Left kidney (tissue), 1 donor: ENCODE measurements at regions not wholly inside any gene's neighbourhood (a gene's known extent, or its start where the extent isn't known, plus 50 kb on each side); places are given as distances from the start of the nearest gene placed in this dataset.
A peak's percentile ranks its signal among the peaks of the same experiment; 100 is the strongest.
"Not testable (repeated sequence)": the region's sequence is repeated elsewhere in the genome, so short reads cannot be mapped to it uniquely, and the experiment has no call there.

Experiments used
- DNase-seq: peaks from one replicate; pipeline ENCODE4 v3.0.0-alpha.2; 2013

DNA sequence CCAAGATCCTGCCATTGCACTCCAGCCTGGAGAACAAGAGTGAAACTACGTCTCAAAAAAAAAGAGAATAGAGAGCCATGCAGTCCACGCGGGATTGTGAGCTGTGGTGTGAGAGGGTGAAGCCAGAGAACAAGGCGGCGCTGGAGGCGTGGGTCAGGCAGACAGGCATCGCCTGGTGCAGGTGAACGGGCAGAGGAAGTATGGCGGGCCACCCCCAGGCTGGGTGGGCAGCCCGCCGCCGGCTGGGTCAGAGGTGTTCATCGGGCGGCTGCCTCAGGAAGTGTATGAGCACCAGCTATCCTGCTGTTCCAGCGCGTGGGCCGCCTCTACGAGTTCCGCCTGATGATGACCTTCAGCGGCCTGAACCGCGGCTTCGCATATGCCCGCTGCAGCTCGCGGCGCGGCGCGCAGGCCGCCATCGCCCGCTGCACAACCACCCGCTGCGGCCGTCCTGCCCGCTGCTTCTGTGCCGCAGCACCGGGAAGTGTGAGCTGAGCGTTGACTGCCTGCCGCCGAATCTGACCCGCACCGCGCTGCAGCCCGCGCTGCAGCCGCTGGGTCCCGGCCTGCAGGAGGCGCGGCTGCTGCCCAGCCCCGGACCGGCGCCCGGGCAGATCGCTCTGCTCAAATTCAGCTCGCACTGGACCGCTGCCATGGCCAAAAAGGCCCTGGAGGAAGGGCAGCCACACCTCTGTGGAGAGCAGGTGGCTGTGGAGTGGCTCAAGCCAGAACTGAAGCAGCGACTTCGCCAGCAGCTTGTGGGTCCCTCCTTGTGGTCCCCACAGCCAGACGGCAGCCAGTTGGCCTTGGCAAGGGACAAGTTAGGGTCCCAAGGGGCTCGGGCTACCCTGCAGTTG lies 95.5 kb upstream of the PLEKHM1 start:
- not testable (repeated sequence) for DNase-seq

DNA sequence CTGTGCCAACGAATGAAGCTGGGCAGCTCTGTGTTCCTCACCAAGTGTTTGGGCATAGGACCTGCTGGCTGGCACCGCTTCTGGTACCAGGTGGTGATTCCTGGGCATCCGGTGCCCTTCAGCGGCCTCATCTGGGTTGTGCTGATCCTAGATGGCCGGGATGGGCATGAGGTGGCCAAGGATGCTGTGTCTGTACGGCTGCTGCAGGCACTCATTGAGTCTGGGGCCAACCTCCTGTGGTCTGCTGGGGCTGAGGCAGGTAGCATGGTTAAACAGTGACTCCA lies 96.1 kb upstream of the PLEKHM1 start:
- DNase-seq = not testable (repeated sequence)

DNA sequence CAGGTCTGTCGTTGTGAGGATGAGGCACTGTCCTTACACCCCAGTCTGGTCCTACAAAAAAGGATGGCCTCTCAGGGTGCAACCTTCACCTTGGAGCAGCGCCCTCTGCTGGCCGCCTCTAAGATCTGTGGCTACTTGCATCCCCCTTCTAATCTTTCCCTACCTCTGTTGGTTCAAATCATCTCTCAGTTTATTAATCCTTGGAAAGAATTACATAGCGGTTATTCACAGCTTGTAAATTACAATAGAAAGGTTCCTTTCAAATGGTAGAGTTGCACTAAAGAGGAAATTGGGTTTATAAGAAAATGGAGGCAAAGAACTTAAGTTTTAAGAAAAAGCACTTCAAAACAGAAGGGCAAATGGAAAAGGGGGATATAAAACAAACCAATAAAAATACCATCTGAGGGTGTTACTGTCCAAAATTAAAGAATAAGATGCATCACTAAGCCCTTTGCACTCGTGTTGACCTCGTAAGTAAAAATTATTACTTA lies 102.0 kb upstream of the PLEKHM1 start:
- DNase-seq = not testable (repeated sequence)

DNA sequence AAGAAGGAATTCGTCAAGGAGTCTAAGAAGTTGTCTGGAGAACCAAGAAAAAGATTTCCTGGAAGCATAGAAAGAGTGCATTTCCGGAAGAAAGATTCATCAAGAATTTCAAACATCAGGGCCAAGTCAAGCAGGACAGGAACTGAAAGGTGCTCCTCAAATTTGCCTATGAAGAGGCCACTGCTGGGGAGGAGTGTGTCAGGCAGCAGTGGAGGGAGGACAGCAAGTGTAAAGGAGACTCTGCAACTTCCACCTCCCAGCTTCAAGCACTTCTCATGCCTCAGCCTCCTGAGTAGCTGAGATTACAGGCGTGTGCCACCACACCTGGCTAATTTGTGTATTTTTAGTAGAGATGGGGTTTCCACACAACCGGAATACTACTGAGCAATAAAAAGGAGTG lies 105.8 kb upstream of the PLEKHM1 start:
- DNase-seq = not testable (repeated sequence)

DNA sequence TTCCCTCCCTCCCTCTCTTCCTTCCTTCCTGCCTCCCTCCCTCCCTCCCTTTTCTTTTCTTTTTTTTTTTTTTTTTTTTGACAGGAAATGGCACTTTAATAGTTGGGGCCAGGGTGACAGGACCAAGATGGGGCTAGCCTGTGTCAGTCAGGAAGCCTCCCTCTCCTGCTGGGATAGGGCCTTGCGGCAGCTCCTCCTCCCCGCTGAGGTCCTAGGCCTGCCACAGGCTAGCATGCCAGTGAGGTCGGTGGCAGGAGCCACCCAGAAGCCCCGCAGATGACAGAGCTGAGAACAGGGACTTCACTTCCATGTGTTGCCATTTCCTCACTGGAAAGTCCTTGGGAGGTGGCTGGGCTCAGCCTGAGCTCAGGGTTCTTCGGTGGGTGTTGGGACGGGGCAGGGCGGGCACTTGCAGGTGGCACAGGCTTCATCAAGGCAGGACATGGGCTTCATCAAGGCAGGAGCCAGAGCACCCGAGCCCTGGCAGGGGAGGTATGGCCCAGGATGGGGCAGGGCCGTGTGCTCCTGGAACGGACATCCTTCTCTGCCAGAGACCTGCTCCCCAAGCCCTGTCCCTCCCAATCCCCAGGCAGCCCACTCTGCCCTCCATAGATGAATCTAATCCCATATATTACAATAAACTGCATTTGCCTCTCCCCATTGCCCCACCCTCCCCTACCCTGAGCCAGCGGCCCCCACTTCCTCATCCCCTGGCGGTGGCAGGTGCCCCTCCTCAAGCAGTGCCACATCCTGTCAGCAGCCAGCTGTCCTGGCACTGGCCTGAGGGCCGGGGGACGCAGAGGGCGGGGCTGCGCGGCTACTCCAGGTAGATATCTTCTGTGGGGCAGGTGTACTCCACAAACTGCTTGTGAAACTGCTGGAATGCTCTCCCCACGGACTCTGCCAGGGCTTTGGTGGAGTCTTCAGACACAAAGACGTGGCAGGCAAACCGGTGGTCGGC lies 109.8 kb upstream of the PLEKHM1 start:
- not testable (repeated sequence) for DNase-seq

DNA sequence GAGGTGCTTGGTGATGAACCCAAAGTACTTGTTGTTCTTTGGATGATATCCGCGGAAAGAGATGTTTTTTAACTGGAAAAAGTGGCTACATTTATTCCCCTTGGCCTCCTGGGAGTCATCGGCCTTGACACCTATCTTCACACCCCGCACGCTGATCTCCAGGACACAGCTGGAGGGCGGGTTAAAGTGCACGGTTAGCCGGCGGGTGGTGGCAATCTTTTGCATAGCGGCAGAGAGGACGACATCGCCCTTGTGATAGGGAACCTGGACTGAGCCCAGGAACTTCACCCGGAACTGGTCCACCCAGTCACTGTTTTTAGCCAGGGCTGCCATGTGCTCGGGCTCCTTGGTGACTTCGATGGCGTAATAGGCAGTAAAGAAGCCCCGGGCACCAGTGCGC lies 110.5 kb upstream of the PLEKHM1 start:
- not testable (repeated sequence) for DNase-seq

DNA sequence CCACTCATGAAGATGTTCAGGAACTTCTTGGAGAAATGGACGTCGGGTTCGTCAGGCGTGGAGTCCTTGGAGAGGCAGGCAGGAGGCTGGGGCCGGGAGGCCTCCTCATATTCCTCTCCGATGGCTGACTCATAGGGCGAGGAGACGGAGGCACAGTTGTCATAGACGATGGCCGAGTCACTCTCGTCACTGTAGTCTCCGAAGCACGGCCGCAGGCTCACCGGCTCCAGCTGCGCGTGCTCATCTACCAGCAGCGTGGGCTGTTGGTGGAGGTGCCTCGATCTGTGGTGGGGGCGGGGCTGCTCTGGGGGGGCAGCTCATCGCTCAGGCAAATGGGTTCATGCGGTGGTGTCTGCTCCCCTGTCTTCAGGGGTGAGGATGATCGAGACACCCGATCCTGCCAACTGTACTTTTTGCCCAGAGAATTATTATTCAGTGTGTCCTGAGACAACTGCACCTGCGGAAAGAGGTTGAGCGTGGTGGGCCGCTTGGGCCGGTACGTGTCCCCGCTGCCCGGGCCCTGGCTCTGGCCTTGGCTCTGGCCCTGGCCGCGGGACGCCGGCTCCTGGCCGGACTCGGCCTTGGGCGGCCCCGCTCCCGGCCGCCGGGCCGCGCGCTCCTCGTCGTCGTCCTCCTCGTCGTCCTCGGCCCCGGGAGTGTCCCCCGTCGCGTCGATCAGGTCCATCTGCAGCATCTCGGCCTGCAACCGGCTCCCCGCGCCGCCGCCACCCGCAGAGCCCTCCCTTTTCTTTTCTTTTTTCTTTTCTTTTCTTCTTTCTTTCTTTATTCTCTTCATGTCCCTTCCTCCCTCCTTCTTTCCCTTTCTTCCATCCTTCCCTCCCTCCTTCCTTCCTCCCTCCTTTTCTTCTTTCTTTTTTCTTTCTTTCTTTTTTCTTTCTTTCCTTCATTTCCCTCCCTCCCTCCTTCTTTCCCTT lies 111.4 kb upstream of the PLEKHM1 start:
- DNase-seq = not testable (repeated sequence)

DNA sequence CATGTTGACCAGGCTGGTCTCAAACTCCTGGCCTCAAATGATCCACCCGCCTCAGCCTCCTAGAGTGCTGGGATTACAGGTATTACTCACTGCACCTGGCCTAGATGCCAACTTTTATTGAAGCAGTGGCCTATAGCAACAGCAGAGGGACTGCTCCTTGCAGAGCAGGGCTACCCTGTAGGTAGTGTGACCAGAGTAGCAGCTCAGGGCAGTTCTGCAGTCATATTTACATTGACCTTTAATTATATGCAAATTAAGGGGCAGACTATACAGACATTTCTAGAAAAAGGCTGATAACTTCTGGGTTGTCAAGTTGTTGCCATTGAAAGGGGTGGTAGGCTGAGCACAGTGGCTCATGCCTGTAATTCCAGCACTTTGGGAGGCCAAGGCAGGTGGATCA lies 115.2 kb upstream of the PLEKHM1 start:
- not testable (repeated sequence) for DNase-seq

DNA sequence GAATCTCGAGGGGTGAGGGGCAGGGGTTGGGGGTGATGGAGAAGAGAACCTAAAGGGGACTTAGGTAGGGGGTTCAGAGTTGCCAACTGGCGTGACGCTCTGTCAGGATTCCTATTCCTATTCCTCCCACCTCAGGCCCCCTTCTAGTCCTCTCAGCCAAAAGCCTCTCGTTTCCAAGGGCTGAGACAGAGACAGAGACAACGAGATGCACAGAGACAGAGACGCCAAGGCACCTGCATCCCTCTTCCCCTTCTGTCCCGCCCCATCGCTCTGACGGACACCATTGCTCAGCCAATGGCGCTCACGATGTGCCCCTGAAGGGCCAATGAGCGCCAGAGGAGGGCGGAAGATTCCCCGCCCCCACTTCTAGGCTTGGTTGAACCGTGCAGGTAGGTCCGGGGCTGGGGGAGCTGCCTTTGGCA lies 129.5 kb upstream of the PLEKHM1 start:
- DNase-seq = peak; percentile 54

DNA sequence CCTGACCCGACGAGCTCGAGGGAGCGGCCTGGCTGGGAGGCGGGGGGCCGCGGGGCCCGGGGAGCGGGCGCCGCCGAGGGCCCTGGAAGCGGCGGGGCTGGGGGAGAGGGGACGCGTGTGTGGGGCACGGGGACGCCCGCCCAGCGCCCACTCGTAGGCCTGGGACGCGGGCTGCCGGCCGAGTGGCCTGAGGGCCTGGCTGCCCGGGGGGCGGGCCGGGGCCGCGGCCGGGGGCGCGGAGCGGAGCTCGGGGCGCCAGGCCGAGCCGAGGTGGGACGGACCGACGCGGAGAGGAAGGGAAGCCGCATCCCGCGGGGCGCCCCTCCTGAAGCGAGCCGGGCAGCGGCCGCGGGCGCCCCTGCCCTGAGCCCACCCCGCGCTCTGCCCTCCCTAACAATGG lies 129.9 kb upstream of the PLEKHM1 start:
- DNase-seq = not testable (repeated sequence)

DNA sequence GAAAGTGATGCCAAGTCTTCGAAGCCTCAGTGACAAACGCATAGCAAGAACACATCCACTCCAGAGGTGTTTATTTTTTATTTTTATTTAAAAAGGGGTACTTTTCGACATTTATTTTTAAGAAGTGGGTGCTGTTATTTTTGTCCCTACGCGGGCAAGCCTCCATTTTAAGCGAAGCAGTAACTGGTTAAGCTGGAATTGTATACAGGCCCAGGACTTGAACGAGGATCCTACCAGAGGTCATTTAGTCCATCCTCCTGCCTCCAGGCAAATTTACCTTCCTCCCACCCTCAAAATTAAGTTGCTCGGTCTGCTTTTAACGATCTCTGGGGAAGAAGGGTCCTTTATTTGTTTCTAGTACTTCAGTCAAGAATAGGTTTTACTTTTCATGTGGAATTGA lies 130.6 kb upstream of the PLEKHM1 start:
- DNase-seq = not testable (repeated sequence)

DNA sequence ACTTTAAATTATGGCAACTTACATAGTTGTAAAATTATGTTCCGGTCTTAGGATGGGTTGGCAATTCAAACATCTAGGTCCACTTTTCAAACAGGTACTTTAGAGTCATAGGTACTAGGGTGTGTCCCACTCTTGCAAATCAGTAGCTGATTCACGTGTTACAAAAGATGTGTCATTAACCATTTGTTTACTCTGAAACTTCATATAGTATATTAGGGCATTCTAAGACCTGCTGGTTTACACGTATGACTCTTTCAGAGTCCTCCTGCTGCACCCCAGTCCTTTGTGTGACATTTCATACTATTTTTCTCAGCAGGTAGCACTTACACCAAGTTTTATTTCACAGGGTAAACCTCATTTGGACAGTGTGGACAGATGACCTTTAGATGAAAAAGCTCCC lies 131.8 kb upstream of the PLEKHM1 start:
- not testable (repeated sequence) for DNase-seq

DNA sequence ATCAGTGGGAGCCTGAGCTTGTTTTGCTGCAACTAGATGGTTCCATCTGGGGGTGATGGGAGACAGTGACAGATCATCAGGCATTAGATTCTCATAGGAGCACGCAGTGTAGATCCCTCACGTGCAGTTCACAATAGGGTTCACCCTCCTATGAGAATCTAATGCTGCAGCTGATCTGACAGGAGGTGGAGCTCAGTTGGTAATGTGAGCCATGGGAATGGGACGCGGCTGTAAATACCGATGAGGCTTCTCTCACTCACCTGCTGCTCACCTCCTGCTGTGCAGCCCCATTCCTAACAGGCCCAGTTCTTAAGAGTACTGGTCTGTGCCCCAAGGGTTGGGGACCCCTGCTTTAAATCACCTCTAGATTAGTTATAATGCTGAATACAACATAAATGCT lies 137.5 kb upstream of the PLEKHM1 start:
- DNase-seq = no peak

DNA sequence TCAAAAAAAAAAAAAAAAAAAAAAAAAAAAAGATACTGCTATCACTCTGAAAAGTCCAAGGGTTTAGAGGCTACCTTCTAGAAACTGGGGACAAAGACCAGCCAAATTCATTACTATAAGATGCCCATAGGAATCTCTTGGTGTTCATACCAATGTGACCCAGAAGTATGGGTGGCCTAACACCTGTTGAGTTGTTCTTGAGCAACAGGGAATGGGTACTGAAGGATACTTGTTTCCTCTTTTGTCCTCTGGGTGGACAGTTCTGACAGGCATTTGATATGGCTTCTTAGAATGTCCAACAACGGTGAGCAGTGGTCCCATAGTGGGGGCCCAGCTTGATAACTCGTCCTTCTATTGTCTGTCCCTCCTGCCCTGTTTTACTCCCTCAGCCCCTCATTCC lies 141.4 kb upstream of the PLEKHM1 start:
- no peak for DNase-seq

DNA sequence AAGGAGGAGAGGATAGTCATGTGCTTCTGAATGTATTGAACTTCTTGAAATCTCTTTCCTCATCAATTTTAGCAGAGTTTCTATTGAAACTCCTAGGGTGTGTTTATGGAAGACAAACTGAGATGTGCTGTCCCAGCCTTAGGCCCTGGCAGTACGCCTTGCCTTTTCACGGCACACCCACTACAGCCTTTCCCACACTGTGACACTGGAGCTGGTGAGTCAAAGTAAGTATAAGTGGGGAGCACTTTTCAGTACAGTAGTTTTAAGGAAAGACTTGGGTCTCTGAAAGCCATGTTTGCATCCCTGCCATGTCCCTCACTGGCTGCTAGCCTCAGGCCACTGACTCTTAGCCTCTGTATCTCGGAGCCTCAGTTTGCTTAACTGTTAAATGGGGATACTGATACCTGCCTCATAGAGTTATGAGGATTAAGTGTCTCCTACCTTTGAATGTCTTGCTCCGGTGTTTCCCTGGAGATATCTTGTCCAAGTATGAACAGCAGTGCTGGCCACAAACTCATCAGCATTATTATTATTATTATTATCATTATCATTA lies 144.7 kb upstream of the CRHR1 start:
- no peak for DNase-seq

DNA sequence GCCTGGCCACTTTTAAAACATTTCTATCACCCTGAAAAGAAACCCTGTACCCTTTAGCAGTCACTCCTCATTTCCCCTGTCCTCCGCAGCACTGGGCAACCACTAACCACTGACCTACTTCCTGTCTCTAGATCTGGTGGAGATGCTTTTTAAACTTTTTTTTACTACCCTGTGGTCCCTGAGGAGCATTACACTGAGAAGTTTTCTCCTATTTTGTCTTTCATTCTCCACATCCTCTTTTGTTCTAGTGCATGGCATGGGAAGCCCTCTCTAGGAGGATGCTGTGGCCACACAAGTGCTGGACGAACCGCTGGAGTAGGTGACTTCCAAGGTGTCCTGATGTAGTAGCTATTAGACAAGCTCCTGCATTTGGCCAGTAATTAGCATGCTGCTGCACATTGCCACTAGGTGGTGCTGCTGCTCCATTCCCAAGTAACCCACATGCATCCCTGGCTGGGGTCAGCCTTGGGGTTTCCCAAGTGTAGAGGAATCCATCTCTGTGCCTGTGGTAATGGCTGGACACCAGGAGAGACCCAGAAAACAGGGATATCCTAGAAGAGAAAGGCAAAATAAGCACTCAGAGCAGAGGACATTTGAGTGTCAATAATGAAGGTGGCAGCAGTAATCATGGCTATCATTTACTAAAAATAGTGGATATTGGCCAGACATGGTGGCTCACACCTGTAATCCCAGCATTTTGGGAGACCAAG lies 143.8 kb upstream of the CRHR1 start:
- peak; percentile 76 for DNase-seq

DNA sequence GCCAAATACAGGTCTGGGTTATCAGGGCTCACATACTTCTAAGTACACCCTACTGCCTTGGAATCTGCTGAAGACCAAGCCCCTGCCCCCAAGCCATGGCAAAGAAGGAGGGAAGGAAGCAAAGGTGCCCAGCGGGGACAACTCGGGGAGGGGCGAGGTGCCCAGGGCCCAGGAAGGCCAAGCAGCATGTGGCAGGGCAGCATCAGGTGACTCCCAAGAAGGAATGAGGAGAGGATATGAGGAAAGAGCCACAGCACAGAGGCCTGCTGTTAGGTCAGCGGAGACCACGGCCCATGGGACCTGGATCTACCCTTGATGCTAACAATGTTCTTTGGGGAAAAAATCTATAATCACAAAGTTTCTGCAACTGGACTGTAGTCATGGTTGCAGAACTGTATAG lies 142.6 kb upstream of the CRHR1 start:
- no peak for DNase-seq

DNA sequence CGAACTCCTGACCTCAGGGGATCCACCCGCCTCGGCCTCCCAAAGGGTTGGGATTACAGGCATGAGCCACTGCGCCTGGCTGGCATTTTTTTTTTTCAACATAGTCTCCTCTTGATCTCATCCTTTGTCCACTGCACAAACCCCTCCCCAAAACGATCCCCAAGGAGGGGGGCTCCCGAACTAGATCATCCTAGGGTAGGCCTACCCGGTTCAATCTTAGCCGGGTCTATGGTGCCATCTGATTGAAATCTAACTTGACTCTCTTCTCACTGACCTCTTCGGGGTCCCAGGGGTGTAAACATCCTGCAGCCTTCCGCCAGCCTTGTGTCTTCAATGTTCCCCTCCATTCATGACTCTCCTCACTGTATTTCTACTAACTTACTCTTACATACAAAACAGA lies 140.5 kb upstream of the CRHR1 start:
- no peak for DNase-seq

DNA sequence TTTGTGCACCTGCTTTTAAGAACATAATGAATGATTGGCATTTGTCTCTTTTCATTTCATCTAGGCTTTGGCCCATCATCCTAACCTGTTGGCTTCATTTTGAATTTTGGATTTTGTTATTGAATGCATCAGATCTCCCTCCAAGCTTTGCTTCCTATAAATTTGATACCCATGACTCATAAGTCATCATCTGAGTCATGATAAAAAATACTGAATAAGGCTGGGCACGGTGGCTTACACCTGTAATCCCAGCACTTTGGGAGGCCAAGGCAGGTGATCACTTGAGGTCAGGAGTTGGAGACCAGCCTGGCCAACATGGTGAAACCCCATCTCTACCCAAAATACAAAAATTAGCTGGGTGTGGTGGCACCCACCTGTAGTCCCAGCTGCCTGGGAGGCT lies 139.5 kb upstream of the CRHR1 start:
- DNase-seq = not testable (repeated sequence)

DNA sequence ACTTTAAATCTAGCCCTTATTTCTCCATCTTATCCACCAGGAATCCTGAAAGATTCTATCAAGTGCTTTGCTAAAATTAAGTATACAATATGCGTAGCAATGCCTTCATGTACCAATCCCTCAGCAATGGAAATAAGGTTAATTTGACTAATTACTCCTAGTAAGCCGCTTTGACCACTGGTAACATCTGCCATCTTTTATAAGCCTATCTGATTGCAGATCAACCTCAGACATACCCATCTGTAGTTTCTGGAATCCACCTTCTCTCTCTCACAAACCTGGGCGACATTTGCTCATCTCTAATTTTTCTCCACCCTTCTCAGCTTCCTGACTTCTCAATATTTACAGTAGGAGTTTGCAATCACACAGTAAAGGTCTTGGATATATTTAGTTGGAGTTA lies 138.8 kb upstream of the CRHR1 start:
- DNase-seq = no peak
